ENCODE measurements at regions not wholly inside any gene's neighbourhood (a gene's known extent, or its start where the extent isn't known, plus 50 kb on each side); places are given as distances from the start of the nearest gene placed in this dataset.

DNA sequence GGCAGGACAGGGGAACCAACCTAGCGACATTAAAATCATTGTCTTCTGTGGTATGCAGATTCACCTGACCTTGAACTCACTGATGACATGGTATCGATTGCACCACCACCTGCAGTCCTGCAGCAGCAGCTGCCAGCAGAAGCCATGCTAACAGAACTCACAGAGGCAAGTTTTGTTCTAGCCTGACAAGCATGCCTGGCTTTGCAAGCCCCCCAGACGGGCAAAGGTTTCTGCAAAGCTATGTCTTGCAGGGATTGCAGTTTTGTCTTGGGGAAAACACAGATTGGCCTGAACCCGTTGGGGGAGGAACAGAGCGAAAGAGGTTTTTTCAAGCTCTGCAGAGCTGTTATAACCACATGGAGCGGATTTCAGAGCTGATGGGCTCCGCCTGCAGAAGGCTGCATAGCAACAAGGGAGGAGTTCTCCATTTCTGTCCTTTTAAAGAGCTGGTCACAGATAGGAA, 221.0 kb downstream of the HIPK3 start:
- FAIRE-seq: no peak

DNA sequence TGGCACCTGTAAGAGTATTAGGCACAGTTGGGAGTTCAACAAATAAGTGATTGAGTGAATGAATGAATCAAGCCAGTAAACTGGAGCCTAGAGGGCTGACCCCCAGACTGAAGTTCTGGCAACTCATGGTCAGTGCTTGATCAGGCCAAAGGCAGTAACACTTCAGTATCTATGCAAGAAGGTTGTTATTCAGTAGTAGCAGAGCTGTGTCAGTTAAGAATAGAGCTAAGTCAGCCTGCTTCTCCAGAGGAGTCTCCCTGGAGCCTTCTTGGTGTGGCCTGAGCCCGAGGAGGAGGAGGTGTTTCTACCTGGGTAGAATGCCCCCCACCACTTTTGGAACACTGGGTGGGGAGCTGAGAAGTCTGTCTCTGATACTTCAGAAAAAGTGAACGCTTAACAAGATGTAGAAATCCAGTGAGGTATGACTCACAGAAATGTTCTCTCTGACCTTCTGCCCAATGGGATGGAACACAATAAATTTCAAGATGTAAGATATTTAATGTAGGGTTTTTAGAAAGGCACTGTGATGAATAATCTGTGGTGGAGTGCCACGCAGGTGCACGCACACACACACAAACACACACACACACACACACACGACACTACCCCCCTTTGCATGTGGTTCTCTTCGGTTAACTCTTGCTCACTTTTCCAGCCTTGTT, 219.9 kb downstream of the HIPK3 start:
- FAIRE-seq: no peak
- no peak for DNase-seq (ENCODE audit: insufficient read length, low spot score)

More for the DNA sequence above, 221.0 kb downstream of the HIPK3 start:
- DNase-seq (ENCODE audit: insufficient read length, low spot score): no peak

GRCh38 chr11:33475993-33476392, 218.8 kb downstream of the HIPK3 start:
- DNase-seq (ENCODE audit: insufficient read length, low spot score) (no peak), FAIRE-seq (no peak)

DNA sequence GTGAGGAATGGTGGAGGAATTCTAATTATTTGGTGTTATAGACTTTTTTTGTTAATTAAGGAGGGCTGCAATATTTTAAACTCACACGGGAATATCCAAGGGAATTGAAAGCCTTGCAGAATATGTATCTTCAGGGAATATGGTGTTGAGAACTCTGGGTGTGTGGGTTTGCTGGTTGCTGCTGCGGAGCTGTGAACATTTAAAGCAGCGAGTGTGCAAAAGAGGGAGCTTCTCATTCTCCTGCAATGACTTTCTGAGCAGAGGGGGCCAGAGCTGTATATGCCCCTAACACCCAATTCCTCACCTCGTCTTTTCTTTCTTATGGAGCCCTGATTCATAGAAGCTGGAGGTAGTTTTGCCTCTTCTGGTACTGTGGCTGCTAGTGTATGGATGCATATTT, 217.7 kb downstream of the HIPK3 start:
- no peak for DNase-seq (ENCODE audit: insufficient read length, low spot score)
- FAIRE-seq: no peak

- DNase-seq (ENCODE audit: insufficient read length, low spot score) (no peak), FAIRE-seq (no peak)
Measured at GRCh38 chr11:33471541-33471940, 214.4 kb downstream of the HIPK3 start.

DNA sequence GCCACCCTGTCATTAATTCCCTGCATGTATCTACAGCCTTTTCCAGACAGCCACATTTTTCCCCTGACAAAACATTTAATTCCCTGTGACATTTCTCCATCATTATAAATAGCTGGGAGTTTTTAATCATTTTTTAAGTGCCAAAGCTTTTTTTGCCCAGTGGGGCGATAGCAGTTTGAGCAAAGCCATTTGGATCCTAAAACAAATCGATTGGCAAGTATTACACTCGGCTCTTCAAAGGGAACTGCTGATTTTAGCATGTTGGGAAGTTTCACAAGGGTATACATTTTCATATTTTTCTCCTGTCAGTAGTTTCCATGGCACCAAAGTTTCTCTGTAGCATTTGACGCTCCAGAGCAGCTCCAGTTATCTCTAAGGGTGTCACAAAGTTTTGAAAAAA, 210.8 kb downstream of the HIPK3 start:
- no peak for FAIRE-seq
- no peak for DNase-seq (ENCODE audit: insufficient read length, low spot score)

DNA sequence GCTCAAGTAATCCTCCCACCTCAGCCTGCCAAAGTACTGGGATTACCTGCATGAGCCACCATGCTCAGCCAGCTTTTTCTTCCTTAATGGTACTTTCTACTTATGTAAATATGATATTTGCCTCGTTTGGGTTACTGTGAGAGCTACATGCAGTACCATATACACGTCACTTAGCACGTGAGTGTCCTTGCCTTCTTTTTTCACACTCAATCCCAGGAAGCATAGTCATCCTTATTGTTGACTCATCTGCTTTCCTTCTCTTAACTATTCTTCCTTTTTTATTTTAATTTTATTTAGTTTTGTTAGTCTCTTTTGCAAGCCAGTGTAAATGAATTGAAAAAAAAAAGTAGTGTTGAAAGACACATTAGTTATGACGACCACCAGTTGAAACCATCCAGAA, 205.9 kb downstream of the HIPK3 start:
- FAIRE-seq (no peak), DNase-seq (ENCODE audit: insufficient read length, low spot score) (no peak)

GRCh38 chr11:33461369-33462125, 204.4 kb downstream of the HIPK3 start:
- DNase-seq (ENCODE audit: insufficient read length, low spot score) (no peak), FAIRE-seq (no peak)

DNA sequence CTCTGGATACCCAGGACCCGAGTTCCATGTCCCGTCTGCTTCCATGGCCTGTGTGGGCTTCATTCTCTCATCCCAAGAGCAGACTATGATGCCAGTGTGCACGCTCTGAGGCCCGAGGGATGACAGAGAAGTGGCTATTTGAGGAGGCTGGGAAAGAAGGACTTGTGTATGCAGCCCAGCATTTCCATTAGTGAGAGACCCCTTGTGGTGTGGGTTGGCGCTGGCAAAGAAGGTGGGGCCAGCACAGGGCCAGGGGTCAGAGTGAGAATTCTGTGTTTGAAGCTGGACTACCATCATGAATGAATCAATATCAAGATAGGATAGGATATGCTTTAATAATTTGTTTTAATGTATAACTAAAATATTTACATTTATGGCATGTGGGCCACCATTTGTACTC, 200.8 kb downstream of the HIPK3 start:
- FAIRE-seq (no peak), DNase-seq (ENCODE audit: insufficient read length, low spot score) (no peak)

- DNase-seq (ENCODE audit: insufficient read length, low spot score) (no peak), FAIRE-seq (no peak)
Measured at GRCh38 chr11:33455867-33456463, 198.8 kb downstream of the HIPK3 start.

- no peak for DNase-seq (ENCODE audit: insufficient read length, low spot score)
Measured at GRCh38 chr11:33454264-33454663, 197.1 kb downstream of the HIPK3 start.

GRCh38 chr11:33452836-33453624, 195.8 kb downstream of the HIPK3 start:
- DNase-seq (ENCODE audit: insufficient read length, low spot score): peak; percentile 29
- no peak for FAIRE-seq

More at GRCh38 chr11:33454264-33454663, 197.1 kb downstream of the HIPK3 start:
- FAIRE-seq: no peak

- FAIRE-seq (no peak), DNase-seq (ENCODE audit: insufficient read length, low spot score) (no peak)
Measured at GRCh38 chr11:33451364-33451763, 194.2 kb downstream of the HIPK3 start.

DNA sequence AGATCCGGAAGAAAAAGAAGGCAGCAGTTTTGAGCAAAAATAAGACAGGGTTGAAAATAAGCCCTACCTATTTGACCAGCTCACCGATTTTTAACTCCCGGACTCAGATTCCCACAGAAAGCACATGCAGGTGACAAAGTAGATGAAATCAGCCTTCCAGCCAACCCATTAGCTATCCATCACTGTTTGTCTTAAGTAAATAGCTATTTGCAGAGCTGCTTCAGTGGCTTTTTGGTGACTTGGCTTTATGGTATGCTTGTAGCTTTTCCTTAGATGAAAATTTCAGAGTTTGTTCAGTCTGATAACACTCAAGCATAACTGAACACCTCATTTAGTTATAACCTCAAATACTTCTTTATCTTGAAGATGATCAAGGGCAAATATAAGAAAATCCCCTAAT, 192.6 kb downstream of the HIPK3 start:
- DNase-seq (ENCODE audit: insufficient read length, low spot score) (no peak), FAIRE-seq (no peak)

DNA sequence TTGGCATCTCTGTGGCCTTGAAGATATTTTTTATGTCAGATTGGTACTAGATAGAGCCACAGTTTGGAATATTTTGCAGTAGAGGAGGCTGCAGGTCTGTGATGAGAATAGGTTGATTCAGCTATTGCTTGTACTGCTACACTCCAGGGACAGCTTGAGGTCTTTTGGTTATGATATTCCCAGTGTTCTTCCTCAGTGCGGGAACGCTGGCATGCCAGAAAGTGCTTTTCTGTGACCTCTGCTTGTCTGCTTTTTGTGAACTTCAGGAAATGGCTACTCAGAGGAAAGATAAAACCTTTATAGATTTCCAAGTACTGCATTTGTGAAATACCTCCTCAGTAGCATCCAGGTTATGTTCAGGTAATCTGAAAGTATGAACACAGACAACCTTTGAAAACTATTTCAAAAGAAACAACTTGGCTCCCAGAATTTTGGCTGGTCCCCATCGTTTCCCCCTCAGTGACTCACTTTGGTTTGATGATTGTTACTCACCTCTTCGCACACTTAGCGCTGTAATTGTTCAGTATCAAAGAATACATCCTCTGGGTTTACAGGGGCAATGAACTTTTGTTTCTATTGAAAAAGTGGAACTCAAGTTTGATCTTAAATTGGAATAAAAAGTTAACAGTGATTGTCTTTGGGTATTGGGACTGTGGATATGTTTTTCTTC, 191.4 kb downstream of the HIPK3 start:
- FAIRE-seq (no peak), DNase-seq (ENCODE audit: insufficient read length, low spot score) (no peak)

DNA sequence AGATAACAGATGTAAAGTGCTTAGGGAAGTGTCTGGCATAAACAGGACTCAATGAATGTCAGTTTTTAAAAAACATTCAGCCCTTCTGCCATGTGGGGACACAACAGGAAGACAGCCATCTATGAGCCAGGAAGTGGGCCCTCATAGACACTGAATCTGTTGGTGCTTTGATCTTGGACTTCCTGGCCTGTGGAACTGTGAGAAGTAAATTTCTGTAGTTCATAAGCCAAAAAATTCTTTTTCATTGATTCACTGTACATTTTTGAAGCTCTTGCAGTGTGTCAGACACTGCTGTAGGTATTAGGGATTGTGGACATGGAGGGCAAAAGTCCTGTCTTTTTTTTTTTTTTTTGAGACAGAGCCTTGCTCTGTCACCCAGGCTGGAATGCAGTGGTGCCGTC, 188.6 kb downstream of the HIPK3 start:
- DNase-seq (ENCODE audit: insufficient read length, low spot score) (no peak), FAIRE-seq (no peak)

GRCh38 chr11:33444835-33445594, 187.8 kb downstream of the HIPK3 start:
- FAIRE-seq (no peak), DNase-seq (ENCODE audit: insufficient read length, low spot score) (no peak)

GRCh38 chr11:33443684-33444083, 186.5 kb downstream of the HIPK3 start:
- FAIRE-seq (no peak), DNase-seq (ENCODE audit: insufficient read length, low spot score) (no peak)

DNA sequence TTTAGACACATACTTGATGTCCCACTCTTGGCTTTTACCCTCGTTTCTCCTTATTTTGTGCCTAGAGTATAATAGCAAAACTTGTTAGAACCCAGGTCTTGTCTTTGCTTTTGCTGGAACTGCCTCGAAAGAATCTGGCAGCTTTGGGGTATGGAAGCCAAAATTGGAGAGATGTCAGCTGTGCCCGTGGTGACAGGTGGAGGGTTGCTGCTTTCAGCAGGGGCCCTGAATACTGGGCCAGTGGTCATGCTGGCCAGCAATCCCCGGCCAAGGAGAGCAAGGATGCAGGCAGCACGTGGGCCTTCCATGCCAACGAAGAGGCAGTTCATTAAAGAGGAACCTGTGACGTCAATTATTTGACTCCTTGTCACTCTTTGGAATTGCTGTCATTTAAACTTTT, 181.1 kb downstream of the HIPK3 start:
- FAIRE-seq (no peak), DNase-seq (ENCODE audit: insufficient read length, low spot score) (no peak)

GRCh38 chr11:33437529-33437928, 180.3 kb downstream of the HIPK3 start:
- no peak for DNase-seq (ENCODE audit: insufficient read length, low spot score)
- no peak for FAIRE-seq
